ENCODE measurements at regions not wholly inside any gene's neighbourhood (a gene's known extent, or its start where the extent isn't known, plus 50 kb on each side); places are given as distances from the start of the nearest gene placed in this dataset.
"Not testable (repeated sequence)": the region's sequence is repeated elsewhere in the genome, so short reads cannot be mapped to it uniquely, and the experiment has no call there.

- DNase-seq = no peak
Measured at GRCh38 chr4:164531336-164531735, 222.6 kb upstream of the SMIM31 start.

GRCh38 chr4:164536814-164537213 is 217.1 kb upstream of the SMIM31 start:
- DNase-seq = no peak

GRCh38 chr4:164538097-164538496 is 215.8 kb upstream of the SMIM31 start:
- DNase-seq = no peak

- no peak for DNase-seq
Measured at GRCh38 chr4:164540987-164541386, 212.9 kb upstream of the SMIM31 start.

GRCh38 chr4:164542431-164542830 is 211.5 kb upstream of the SMIM31 start:
- DNase-seq = no peak

- no peak for DNase-seq
Measured at GRCh38 chr4:164550989-164551712, 202.8 kb upstream of the SMIM31 start.

GRCh38 chr4:164551713-164552040 is 202.3 kb upstream of the SMIM31 start:
- no peak for DNase-seq

- DNase-seq = no peak
Measured at GRCh38 chr4:164571593-164572390, 182.1 kb upstream of the SMIM31 start.

- DNase-seq = no peak
Measured at GRCh38 chr4:164572877-164573279, 181.1 kb upstream of the SMIM31 start.

- no peak for DNase-seq
Measured at GRCh38 chr4:164575861-164576260, 178.1 kb upstream of the SMIM31 start.

- no peak for DNase-seq
Measured at GRCh38 chr4:164579270-164579942, 174.5 kb upstream of the SMIM31 start.

- no peak for DNase-seq
Measured at GRCh38 chr4:164591666-164592065, 162.3 kb upstream of the SMIM31 start.

- no peak for DNase-seq
Measured at GRCh38 chr4:164595751-164596150, 158.2 kb upstream of the SMIM31 start.

- no peak for DNase-seq
Measured at GRCh38 chr4:164596318-164596878, 157.5 kb upstream of the SMIM31 start.

- no peak for DNase-seq
Measured at GRCh38 chr4:164596927-164597326, 157.0 kb upstream of the SMIM31 start.

- no peak for DNase-seq
Measured at GRCh38 chr4:164601653-164602052, 152.3 kb upstream of the SMIM31 start.

- not testable (repeated sequence) for DNase-seq
Measured at GRCh38 chr4:164605791-164606190, 148.1 kb upstream of the SMIM31 start.

- no peak for DNase-seq
Measured at GRCh38 chr4:164606478-164606877, 147.5 kb upstream of the SMIM31 start.

- DNase-seq = no peak
Measured at GRCh38 chr4:164613256-164613655, 140.7 kb upstream of the SMIM31 start.

GRCh38 chr4:164613792-164614191 is 140.1 kb upstream of the SMIM31 start:
- no peak for DNase-seq

GRCh38 chr4:164614329-164614728 is 139.6 kb upstream of the SMIM31 start:
- no peak for DNase-seq

GRCh38 chr4:164614999-164615398 is 138.9 kb upstream of the SMIM31 start:
- no peak for DNase-seq

- DNase-seq = no peak
Measured at GRCh38 chr4:164615964-164616363, 138.0 kb upstream of the SMIM31 start.

GRCh38 chr4:164616961-164617360 is 137.0 kb upstream of the SMIM31 start:
- DNase-seq = no peak

All from NCI-H2081 treated with DMSO at 0.1 percent for 48 hours (cell line).